ENCODE measurements at regions not wholly inside any gene's neighbourhood (a gene's known extent, or its start where the extent isn't known, plus 50 kb on each side); places are given as distances from the start of the nearest gene placed in this dataset.

- no peak overlapping the region for H3K4me3 ChIP-seq (ENCODE audit: low read depth, low read length)
- DNase-seq (ENCODE audit: low read depth): no peak
- TF ChIP-seq CTCF (IDR thresholded peaks at IDR 0.05; ENCODE audit: control insufficient read depth, extremely low read depth, insufficient read depth): no peak
These were observed 173.5 kb upstream of the IRS2 start for GRCh38 chr13:109959903-109960302.

DNA sequence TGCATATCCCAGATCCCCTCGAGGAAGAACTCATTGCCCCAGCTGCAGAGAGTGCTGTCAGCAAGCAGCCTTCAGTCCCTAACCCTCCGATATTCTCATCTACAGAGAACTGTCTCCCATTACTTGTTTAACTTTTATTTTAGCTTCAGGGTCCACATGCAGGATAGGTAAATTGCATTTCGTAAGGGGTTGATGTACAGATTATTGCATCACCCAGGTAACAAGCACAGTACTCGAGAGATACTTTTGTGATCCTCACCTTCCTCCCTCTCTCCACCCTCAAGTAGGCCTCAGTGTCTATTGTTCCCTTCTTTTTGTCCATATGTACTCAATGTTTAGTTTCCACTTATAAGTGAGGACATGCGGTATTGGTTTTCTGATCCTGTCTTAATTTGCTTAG, 171.5 kb upstream of the IRS2 start:
- no peak for DNase-seq (ENCODE audit: low read depth)
- H3K4me3 ChIP-seq (ENCODE audit: low read depth, low read length): no peak overlapping the region
- TF ChIP-seq CTCF (IDR thresholded peaks at IDR 0.05; ENCODE audit: control insufficient read depth, extremely low read depth, insufficient read depth): no peak

- TF ChIP-seq CTCF (IDR thresholded peaks at IDR 0.05; ENCODE audit: control insufficient read depth, extremely low read depth, insufficient read depth): no peak
- no peak overlapping the region for H3K4me3 ChIP-seq (ENCODE audit: low read depth, low read length)
- peak; percentile 30 for DNase-seq (ENCODE audit: low read depth)
These were observed 169.2 kb upstream of the IRS2 start for GRCh38 chr13:109955598-109955997.

DNA sequence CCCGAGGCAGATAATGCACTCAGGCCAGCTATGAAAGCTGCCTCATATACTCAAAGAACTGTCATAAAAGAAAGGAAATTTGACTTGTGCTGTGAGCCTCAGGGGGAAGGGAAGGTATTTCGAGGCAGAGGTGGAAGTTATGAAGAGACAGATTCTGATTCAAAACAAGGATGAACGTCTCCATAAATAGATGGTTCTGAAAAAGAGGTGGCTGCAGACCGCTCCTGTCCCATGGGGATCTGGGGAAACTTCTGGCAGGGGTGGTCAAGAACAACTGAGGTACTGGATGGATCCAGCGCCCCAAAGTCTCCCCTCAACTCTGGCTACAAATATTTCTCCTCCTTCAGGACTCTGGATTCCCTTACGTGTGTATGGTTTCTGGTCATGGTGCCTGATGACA, 168.1 kb upstream of the IRS2 start:
- H3K4me3 ChIP-seq (ENCODE audit: low read depth, low read length): no peak overlapping the region
- no peak for DNase-seq (ENCODE audit: low read depth)
- no peak for TF ChIP-seq CTCF (IDR thresholded peaks at IDR 0.05; ENCODE audit: control insufficient read depth, extremely low read depth, insufficient read depth)

DNA sequence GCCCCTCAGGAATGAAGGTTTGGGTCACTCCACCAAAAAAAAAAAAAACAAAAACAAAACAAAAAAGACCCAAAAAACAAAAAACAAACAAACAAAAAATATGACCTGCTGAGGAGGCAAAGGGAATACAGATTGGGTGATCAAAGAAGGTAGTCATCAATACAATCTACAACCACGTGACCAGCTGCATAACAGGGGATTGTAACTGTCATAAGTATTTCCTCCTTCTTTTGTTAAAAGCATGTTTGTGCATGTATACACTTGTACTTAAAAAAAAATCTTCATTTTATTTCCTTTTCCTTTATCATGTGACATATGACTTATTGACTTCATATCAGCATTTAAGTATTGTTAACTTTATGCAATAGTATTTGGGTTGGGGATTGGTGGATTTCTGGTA, 165.1 kb upstream of the IRS2 start:
- no peak overlapping the region for H3K4me3 ChIP-seq (ENCODE audit: low read depth, low read length)
- DNase-seq (ENCODE audit: low read depth): no peak
- TF ChIP-seq CTCF (IDR thresholded peaks at IDR 0.05; ENCODE audit: control insufficient read depth, extremely low read depth, insufficient read depth): no peak

DNA sequence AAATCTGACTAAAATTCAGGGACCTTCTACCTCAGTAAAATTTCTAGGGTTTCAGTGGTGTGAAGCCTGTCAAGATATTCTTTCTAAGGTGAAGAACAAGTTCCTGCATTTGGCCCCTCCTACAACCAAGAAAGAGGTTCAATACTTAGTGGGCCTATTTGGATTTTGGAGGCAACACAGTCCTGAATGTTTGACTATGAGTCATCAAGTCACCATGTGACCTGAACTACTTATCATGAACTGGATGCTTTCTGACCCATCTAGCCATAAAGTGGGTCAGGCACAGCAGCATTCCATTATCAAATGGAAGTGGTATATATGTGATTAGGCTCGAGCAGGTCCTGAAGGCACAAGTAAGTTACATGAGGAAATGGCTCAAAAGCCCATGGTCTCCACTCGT, 163.0 kb upstream of the IRS2 start:
- TF ChIP-seq CTCF (IDR thresholded peaks at IDR 0.05; ENCODE audit: control insufficient read depth, extremely low read depth, insufficient read depth): no peak
- no peak overlapping the region for H3K4me3 ChIP-seq (ENCODE audit: low read depth, low read length)
- DNase-seq (ENCODE audit: low read depth): no peak

- no peak for TF ChIP-seq CTCF (IDR thresholded peaks at IDR 0.05; ENCODE audit: control insufficient read depth, extremely low read depth, insufficient read depth)
- no peak for DNase-seq (ENCODE audit: low read depth)
- H3K4me3 ChIP-seq (ENCODE audit: low read depth, low read length): no peak overlapping the region
These were observed 160.6 kb upstream of the IRS2 start for GRCh38 chr13:109947006-109947405.
